ENCODE measurements at regions not wholly inside any gene's neighbourhood (a gene's known extent, or its start where the extent isn't known, plus 50 kb on each side); places are given as distances from the start of the nearest gene placed in this dataset.

DNA sequence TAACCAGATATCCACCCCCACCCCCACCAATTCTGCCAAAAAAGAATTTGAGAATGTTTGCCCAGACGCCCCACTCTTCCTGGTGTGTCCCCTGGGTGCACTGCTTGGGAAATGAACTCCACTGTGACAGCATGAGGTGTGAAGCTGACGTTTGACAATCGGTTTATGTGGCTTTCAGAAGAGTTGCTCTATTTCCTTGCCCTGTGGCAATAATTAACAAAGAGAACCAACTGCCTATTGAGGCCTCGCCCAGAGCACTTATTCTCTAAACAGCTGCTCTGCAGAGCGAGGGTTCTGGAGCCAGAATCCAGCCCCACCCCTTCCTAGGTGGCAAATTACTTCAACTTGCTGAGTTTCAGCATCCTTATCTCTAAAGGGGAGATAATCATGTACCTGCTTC lies 115.8 kb upstream of the SIX3 start:
- DNase-seq = no peak

GRCh38 chr2:44826601-44827000 lies 114.9 kb upstream of the SIX3 start:
- no peak for DNase-seq

- no peak for DNase-seq
Measured at GRCh38 chr2:44829771-44830170, 111.7 kb upstream of the SIX3 start.

- no peak for DNase-seq
Measured at GRCh38 chr2:44833171-44834069, 108.1 kb upstream of the SIX3 start.

- no peak for DNase-seq
Measured at GRCh38 chr2:44834656-44835055, 106.8 kb upstream of the SIX3 start.

DNA sequence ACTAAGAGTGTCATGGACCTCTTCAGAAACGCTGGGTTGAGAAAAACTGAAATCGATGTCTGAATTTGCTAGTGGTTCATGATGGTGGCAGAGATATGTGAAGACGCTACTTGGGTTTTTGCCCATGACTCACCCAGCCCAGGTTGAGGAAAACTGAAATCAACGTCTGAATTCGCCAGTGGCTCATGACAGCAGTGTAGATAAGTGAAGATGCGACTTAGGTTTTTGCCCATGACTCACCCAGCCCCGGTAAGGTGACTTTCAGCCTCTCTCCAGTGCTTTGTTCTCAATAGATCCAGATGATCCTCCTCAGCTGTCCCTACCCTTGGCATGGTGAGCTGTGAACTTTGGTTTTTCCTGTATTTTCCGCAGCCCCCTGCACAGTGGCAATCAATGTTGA lies 105.3 kb upstream of the SIX3 start:
- DNase-seq = no peak

DNA sequence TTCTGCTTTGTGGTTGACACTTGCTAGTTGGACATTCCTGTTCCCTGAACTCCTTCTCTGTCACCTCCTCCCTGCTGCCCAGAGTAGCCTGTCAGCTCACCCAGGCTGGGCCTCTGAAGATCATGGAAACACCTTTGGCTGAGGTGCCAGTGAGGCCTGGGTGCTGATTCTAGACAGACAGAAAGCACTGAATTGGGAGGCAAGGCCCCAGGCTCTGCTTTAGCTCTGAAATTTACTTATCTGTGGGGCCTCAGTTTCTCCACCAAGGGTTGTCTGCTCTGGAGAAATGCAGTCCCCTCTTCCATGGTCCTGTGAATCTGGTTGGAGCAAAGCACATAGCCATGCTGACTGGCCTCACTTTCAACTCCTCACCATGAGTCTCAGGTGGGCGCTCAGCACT lies 104.6 kb upstream of the SIX3 start:
- DNase-seq = no peak

GRCh38 chr2:44838116-44838790 lies 103.2 kb upstream of the SIX3 start:
- DNase-seq = no peak

DNA sequence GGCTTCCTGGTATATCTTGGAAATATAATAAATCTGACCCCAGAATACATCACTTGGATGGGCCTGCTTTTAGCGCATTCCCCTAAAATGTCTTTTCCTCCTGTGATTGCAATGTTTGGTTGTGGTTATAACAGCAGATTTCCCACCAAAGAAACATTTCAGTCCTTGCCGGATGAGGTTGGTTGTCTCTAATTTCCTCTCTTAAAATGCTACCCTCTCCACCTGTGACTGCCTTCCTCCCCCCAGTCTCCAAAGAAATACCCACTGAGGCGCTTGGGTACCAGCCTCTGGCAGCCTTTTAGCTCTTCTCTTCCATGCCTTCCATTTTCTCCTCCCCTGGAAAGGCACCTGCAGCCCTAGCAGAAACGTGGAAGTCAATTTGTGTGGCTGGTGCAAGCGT lies 102.1 kb upstream of the SIX3 start:
- DNase-seq = no peak

- no peak for DNase-seq
Measured at GRCh38 chr2:44839771-44840502, 101.6 kb upstream of the SIX3 start.

DNA sequence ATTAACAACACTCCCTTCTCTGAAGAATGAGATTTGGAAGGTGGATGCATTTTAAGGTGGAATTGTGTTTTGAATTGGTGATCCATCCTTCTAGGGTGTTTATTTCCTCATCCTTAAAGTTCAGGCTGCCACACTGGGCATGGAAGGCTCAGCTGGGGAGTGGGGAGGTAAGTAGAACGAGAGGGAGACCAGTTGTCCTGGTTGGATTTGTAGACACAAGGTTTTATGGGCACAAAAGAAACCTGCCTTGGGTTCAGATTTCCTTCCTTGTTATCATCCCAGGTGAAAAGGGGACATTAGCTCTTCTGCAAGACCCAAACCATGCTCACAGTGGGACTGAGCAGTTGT lies 101.0 kb upstream of the SIX3 start:
- no peak for DNase-seq

DNA sequence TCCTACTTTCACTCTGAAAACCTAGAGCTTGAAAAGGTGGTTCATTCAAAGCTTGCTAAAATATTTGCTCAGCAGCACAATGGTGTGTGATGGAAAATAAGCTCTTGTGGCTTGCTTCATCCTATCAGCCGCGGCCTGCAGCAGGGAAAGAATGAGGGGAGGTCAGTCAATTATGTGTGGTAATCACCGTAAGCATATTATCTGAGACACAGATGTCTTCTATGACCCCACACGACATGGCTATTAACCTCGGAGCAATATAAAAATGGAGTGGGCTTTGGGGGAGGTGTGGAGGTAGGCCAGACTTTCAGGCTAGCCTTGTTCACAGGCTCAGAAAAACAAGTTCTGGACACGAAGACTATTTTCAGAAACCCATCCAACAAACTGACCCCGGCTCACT lies 98.4 kb upstream of the SIX3 start:
- DNase-seq = no peak

DNA sequence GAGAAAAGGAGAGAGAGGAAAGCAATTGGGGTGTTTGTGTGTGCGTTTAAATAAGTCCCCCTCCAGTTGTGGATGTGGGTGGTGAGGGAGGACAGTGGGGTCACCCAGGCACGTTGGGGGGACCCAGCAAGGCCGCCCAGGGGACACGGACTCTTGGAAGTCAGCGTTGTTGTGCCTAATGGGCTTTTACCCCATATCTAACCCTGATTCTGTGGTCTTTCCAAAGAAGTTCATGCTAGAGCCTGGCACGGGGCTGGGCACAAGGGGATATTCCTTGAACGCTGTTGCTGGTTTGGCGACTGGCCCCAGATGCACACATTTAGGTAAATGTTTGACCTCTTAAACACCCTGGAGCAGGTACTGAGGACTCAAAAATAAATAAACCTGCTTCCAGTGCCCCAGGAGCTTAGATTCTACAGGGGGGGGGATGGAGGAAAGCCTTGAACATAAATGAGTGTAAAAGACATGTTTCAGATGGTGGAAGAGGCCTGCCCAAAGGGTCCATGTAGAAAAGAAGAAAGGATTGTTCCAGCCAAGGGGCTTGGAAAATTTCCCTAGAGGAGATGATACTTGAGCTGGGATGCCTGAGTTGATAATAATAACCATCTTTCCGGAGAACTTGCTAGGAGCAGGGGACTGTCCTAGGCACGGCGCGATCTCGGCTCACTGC lies 97.7 kb upstream of the SIX3 start:
- no peak for DNase-seq

DNA sequence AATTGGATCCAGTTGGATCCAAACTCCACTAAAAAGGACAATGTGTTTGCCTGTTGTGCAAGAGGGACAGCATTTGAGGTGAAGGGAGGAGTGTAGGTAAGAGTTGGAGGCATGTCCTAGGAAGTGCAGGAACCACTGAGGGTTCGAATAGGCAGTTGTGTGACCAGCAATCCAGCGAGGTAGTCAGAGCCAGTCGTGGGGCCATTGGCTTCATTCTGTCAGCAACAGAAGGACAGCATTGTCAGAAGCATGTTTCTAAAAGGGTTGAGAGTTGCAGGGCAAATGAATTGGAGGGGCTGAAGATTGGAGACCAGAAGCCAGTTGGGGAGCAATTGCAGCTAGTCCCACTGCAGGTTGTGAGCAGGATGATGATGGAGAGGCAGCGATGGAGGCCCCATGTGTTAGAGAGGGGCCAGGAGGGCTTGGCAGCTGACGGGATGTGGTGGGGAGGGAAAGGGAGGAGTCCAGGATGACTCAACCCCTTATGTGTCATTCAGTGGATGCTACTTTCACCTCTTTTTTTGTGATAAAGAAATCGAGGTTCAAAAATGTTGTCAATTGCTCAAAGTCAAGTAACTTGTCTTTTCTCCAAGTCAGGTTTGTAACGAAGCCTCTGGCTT lies 96.7 kb upstream of the SIX3 start:
- no peak for DNase-seq

DNA sequence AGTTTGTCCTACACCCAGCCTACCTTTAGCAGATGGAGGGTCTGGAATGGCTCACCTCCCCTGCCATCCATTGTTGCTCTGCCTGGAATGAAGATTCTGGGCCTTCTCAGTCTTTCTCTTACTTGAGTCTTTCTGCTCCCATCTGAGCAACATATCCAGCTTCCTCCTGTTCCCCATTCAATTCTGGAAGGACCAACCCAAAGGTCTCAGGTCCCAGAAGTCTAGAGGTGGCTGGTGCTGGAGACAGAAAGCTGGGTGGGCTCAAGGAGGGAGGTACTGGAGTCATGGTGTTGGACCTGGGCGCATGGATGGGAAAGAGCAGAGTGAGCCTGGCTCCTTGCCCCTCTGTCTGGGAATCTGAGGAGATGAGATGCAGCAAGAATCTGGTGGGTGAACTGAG lies 93.5 kb upstream of the SIX3 start:
- DNase-seq = no peak

DNA sequence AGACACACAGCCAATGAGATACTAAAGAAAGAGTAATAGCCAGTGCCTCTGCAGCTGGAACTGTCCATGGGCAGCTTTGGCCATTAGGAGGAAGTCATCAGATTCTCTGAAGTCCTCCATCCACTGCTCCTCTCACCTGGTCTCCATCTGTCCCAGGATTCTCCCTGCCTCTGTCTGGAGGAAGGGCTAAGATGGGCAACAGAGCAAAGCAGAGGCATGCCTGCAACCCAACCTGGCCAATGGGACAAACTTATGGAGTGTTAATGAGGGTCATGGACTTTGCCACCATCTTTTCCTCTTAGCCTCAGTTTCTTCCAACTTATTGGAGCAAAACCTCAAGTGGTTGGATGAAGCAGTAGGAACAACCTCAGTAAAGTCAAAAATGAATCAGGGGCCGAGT lies 91.5 kb upstream of the SIX3 start:
- no peak for DNase-seq

GRCh38 chr2:44851518-44851917 lies 90.0 kb upstream of the SIX3 start:
- no peak for DNase-seq

DNA sequence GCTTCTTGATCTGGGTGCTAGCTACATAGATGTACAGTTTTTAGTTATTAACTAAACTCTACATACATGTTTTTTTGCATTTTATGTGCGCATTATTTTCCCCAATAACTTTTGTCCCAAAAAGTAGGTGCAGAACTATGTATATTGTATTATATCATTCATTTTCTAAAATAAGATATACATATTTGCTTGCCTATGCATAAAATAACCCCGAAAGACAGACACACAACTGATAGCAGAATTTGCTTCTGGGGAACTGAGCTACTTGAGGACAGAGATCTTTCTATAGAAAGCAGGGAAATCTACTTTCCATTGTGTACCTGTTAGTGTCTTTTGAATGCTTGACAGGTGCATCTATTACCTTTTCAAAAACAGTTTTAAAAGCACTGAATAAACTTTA lies 88.9 kb upstream of the SIX3 start:
- DNase-seq = no peak

- no peak for DNase-seq
Measured at GRCh38 chr2:44859337-44859736, 82.2 kb upstream of the SIX3 start.

GRCh38 chr2:44866152-44866551 lies 75.3 kb upstream of the SIX3 start:
- DNase-seq = no peak

DNA sequence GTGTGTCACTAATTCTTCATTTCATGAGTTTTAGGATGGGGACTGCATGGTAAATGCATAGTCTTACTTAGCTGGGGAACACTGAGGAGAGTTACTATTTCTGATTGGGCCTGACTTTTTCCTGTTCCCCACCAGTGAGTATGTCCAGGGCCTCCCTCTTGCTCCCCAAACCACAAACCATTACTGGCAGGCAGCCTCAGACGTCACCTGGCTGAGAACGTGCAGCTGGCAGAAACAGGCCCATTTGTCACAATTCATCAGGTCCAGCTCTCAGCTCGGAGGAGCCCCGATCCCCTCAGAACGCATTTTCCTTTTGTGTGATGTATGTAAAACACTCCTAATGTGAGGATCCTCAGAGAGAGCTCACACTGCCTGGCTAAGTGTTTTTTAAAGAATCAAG lies 71.7 kb upstream of the SIX3 start:
- DNase-seq = no peak

GRCh38 chr2:44877417-44877816 lies 64.1 kb upstream of the SIX3 start:
- DNase-seq = no peak

All from suppressor macrophage (primary cell).